IPS DF 19.7 (cell line): ENCODE measurements at regions not wholly inside any gene's neighbourhood (a gene's known extent, or its start where the extent isn't known, plus 50 kb on each side); places are given as distances from the start of the nearest gene placed in this dataset.
"Not testable (repeated sequence)": the region's sequence is repeated elsewhere in the genome, so short reads cannot be mapped to it uniquely, and the experiment has no call there.

Experiments used
- DNase-seq: peaks from one replicate; pipeline ENCODE4 v3.0.0-alpha.2; 2013; ENCODE audit warnings: low read depth, low spot score

- peak; percentile 15 for DNase-seq
Measured at GRCh38 chr10:56298941-56299340, 62.1 kb downstream of the ZWINT start.

- no peak for DNase-seq
Measured at GRCh38 chr10:56296618-56297017, 64.4 kb downstream of the ZWINT start.

GRCh38 chr10:56288403-56288802 is 72.7 kb downstream of the ZWINT start:
- no peak for DNase-seq

- DNase-seq = no peak
Measured at GRCh38 chr10:56286096-56286495, 75.0 kb downstream of the ZWINT start.

- no peak for DNase-seq
Measured at GRCh38 chr10:56279270-56279669, 81.8 kb downstream of the ZWINT start.

- DNase-seq = no peak
Measured at GRCh38 chr10:56269181-56269580, 91.9 kb downstream of the ZWINT start.

- no peak for DNase-seq
Measured at GRCh38 chr10:56266120-56266519, 94.9 kb downstream of the ZWINT start.

GRCh38 chr10:56258991-56259390 is 102.1 kb downstream of the ZWINT start:
- DNase-seq = no peak

GRCh38 chr10:56258378-56258777 is 102.7 kb downstream of the ZWINT start:
- no peak for DNase-seq

- DNase-seq = no peak
Measured at GRCh38 chr10:56255298-56255697, 105.8 kb downstream of the ZWINT start.

GRCh38 chr10:56240471-56240870 is 120.6 kb downstream of the ZWINT start:
- DNase-seq = no peak

GRCh38 chr10:56231436-56231835 is 129.6 kb downstream of the ZWINT start:
- DNase-seq = no peak

GRCh38 chr10:56222237-56222636 is 138.8 kb downstream of the ZWINT start:
- no peak for DNase-seq

GRCh38 chr10:56212951-56213350 is 148.1 kb downstream of the ZWINT start:
- DNase-seq = no peak

GRCh38 chr10:56181607-56182006 is 179.5 kb downstream of the ZWINT start:
- DNase-seq = no peak

GRCh38 chr10:56178210-56178609 is 182.8 kb downstream of the ZWINT start:
- DNase-seq = no peak

GRCh38 chr10:56155091-56155513 is 206.0 kb downstream of the ZWINT start:
- not testable (repeated sequence) for DNase-seq

GRCh38 chr10:56146806-56147205 is 214.3 kb downstream of the ZWINT start:
- no peak for DNase-seq

GRCh38 chr10:56142092-56142728 is 218.8 kb downstream of the ZWINT start:
- no peak for DNase-seq

GRCh38 chr10:56139405-56139804 is 221.7 kb downstream of the ZWINT start:
- DNase-seq = no peak

- no peak for DNase-seq
Measured at GRCh38 chr10:56135828-56136227, 225.2 kb downstream of the ZWINT start.

GRCh38 chr10:56123247-56123646 is 237.8 kb downstream of the ZWINT start:
- no peak for DNase-seq

- no peak for DNase-seq
Measured at GRCh38 chr10:56116684-56117083, 244.4 kb downstream of the ZWINT start.

- DNase-seq = no peak
Measured at GRCh38 chr10:56109454-56109853, 251.6 kb downstream of the ZWINT start.
